CD14-positive monocyte (primary cell): ENCODE measurements at regions not wholly inside any gene's neighbourhood (a gene's known extent, or its start where the extent isn't known, plus 50 kb on each side); places are given as distances from the start of the nearest gene placed in this dataset.

ENCODE experiments used
- DNase-seq, 3 donors: peaks; one replicate each; pipeline ENCODE4 v3.0.0-alpha.2; 2011 to 2022
- H2AFZ ChIP-seq: 2 replicates; pipeline ENCODE4 v1.6.0; 2012; ENCODE audit warnings: mild to moderate bottlenecking, low read depth, low read length, inconsistent platforms; ENCODE audit not compliant: insufficient read depth, poor library complexity, severe bottlenecking
- H3K27ac ChIP-seq, 2 donors: 1 replicate in 1 of 2; 2 replicates in 1 of 2; pipeline ENCODE4 v1.5.1; 2012 to 2013; ENCODE audit warnings: low read length in 2 of 2, control low read depth in 1 of 2, inconsistent platforms in 1 of 2, low read depth in 1 of 2, mild to moderate bottlenecking in 1 of 2
- H3K27me3 ChIP-seq, 2 donors: one replicate each; pipeline versions ENCODE4 v1.6.0 to v1.6.1; 2011 to 2013; ENCODE audit warnings: low read length in 2 of 2; ENCODE audit not compliant: control insufficient read depth in 2 of 2, insufficient read depth in 2 of 2
- H3K36me3 ChIP-seq, 2 donors: replicated peaks in 1 of 2; 1 replicate in 1 of 2; 2 replicates in 1 of 2; pipeline versions ENCODE4 v1.5.1 to v1.6.1; 2012 to 2013; ENCODE audit warnings: low read length in 2 of 2, control low read depth in 1 of 2, inconsistent platforms in 1 of 2, mild to moderate bottlenecking in 1 of 2; ENCODE audit not compliant: insufficient read depth in 2 of 2, control insufficient read depth in 1 of 2
- H3K4me1 ChIP-seq, 2 donors: 1 replicate in 1 of 2; 2 replicates in 1 of 2; pipeline versions ENCODE4 v1.5.1 to v1.6.1; 2012 to 2013; ENCODE audit warnings: low read length in 2 of 2, control low read depth in 1 of 2, inconsistent platforms in 1 of 2, mild to moderate bottlenecking in 1 of 2, moderate library complexity in 1 of 2; ENCODE audit not compliant: insufficient read depth in 2 of 2, control insufficient read depth in 1 of 2
- H3K4me2 ChIP-seq: replicated peaks from 2 replicates; pipeline ENCODE3; 2012; ENCODE audit warnings: low read length, moderate library complexity, mild to moderate bottlenecking; ENCODE audit not compliant: poor library complexity, severe bottlenecking; ENCODE audit errors: extremely low read depth
- H3K4me3 ChIP-seq, 3 experiments: fragments of 200-600 bp in 1 of 3; sonication (generic) in 1 of 3; replicated peaks in 1 of 3; 1 replicate in 2 of 3; 2 replicates in 1 of 3; pipeline ENCODE4 v1.5.1; 2011 to 2013; ENCODE audit warnings: low read length in 3 of 3, mild to moderate bottlenecking in 3 of 3, control low read depth in 2 of 3, low read depth in 2 of 3, inconsistent platforms in 1 of 3, moderate library complexity in 1 of 3
- H3K79me2 ChIP-seq: 2 replicates; pipeline ENCODE4 v1.6.0; 2012; ENCODE audit warnings: mild to moderate bottlenecking, control low read depth, inconsistent platforms, low read length, moderate library complexity; ENCODE audit not compliant: insufficient read depth
- H3K9ac ChIP-seq: 2 replicates; pipeline ENCODE4 v1.6.0; 2017; ENCODE audit warnings: low read length, mild to moderate bottlenecking; ENCODE audit not compliant: insufficient read depth, poor library complexity, severe bottlenecking
- H3K9me3 ChIP-seq, 2 donors: replicated peaks in 1 of 2; 1 replicate in 1 of 2; 2 replicates in 1 of 2; pipeline versions ENCODE4 v1.5.1 to v1.6.1; 2012 to 2013; ENCODE audit warnings: low read length in 2 of 2, control low read depth in 1 of 2; ENCODE audit not compliant: control insufficient read depth in 1 of 2, insufficient read depth in 1 of 2
- H4K20me1 ChIP-seq: 2 replicates; pipeline ENCODE4 v1.6.0; 2012; ENCODE audit warnings: mild to moderate bottlenecking, low read length, control low read depth, moderate library complexity; ENCODE audit not compliant: insufficient read depth
- H3K27ac Mint-ChIP-seq, 7 donors: one replicate each; pipeline ENCODE4 v1.8.0; 2020; ENCODE audit warnings: mild to moderate bottlenecking in 7 of 7, mixed read lengths in 7 of 7, moderate library complexity in 6 of 7, inconsistent platforms in 2 of 7
- H3K27me3 Mint-ChIP-seq, 3 donors: one replicate each; pipeline ENCODE4 v1.8.0; 2021 to 2022; ENCODE audit warnings: low read depth in 3 of 3, mild to moderate bottlenecking in 3 of 3, mixed read lengths in 3 of 3, moderate library complexity in 3 of 3, inconsistent platforms in 1 of 3
- H3K36me3 Mint-ChIP-seq, 2 donors: one replicate each; pipeline ENCODE4 v1.8.0; 2020; ENCODE audit warnings: mixed read lengths in 2 of 2, inconsistent platforms in 1 of 2, mild to moderate bottlenecking in 1 of 2
- H3K4me1 Mint-ChIP-seq: one replicate; pipeline ENCODE4 v1.8.0; 2020; ENCODE audit warnings: mild to moderate bottlenecking, mixed read lengths
- H3K4me3 Mint-ChIP-seq, 2 donors: one replicate each; pipeline ENCODE4 v1.8.0; 2020; ENCODE audit warnings: mild to moderate bottlenecking in 2 of 2, mixed read lengths in 2 of 2, moderate library complexity in 1 of 2
- H3K9me3 Mint-ChIP-seq, 7 donors: one replicate each; pipeline ENCODE4 v1.8.0; 2020 to 2022; ENCODE audit warnings: mixed read lengths in 7 of 7, mild to moderate bottlenecking in 6 of 7, moderate library complexity in 6 of 7, inconsistent platforms in 2 of 7
- CTCF ChIP-seq: fragments of 200-600 bp; IDR thresholded peaks from one replicate; pipeline ENCODE4 v1.8.0; 2022; ENCODE audit warnings: antibody characterized with exemption, mild to moderate bottlenecking
- WGBS: methylation state at CpG from one replicate; pipeline ENCODE4 v1.1.5; 2013; ENCODE audit warnings: missing lambda C conversion rate; ENCODE audit not compliant: insufficient coverage; 5-methylcytosine and 5-hydroxymethylcytosine counted together
- intact Hi-C, 2 donors: fragments of 100-400 bp; cut with micrococcal nuclease; formaldehyde crosslinking; loops; one replicate each; pipeline versions ENCODE4 v1.15.0 to v1.15.1; 2023

GRCh38 chr2:58734365-58734764, 493.2 kb upstream of the FANCL start:
- no peak for TF ChIP-seq CTCF
- no peaks in the 10 kb centered on the region for H3K27me3 Mint-ChIP-seq
- Histone ChIP-seq H3K4me1 (peaks cover 0 to 3% of the 10 kb centered on the region in 2 donors), H3K4me3 (no peak overlapping the region), H3K9ac (no peak overlapping the region), H4K20me1 (no peaks in the 10 kb centered on the region), H3K79me2 (no peaks in the 10 kb centered on the region), H3K9me3 (no peaks in the 10 kb centered on the region), H3K27me3 (no peaks in the 10 kb centered on the region), H3K27ac (no peak overlapping the region), H3K4me2 (no peak overlapping the region), H2AFZ (no peak overlapping the region), H3K36me3 (no peaks in the 10 kb centered on the region)
- intact Hi-C loops: no loop called here
- H3K9me3 Mint-ChIP-seq: no peaks in the 10 kb centered on the region
- H3K27ac Mint-ChIP-seq: no peak overlapping the region
- H3K4me1 Mint-ChIP-seq: peaks cover 16% of the 10 kb centered on the region
- H3K36me3 Mint-ChIP-seq: no peaks in the 10 kb centered on the region
- no peak for DNase-seq
- H3K4me3 Mint-ChIP-seq: no peak overlapping the region
- 100% methylated on average over 1 of the region's 1 CpG for WGBS

- no peak for DNase-seq
- H3K36me3 ChIP-seq: no peaks in the 10 kb centered on the region
- TF ChIP-seq CTCF: no peak
- H3K4me2 ChIP-seq: no peak overlapping the region
- intact Hi-C loops: no loop called here
- H3K27ac ChIP-seq: no peak overlapping the region
- Mint-ChIP-seq H3K9me3 (no peaks in the 10 kb centered on the region), H3K27me3 (no peaks in the 10 kb centered on the region), H3K27ac (no peak overlapping the region), H3K36me3 (no peaks in the 10 kb centered on the region), H3K4me1 (peaks cover 19% of the 10 kb centered on the region), H3K4me3 (no peak overlapping the region)
- peaks cover 0 to 3% of the 10 kb centered on the region in 2 donors for H3K4me1 ChIP-seq
- no peaks in the 10 kb centered on the region for H3K9me3 ChIP-seq
- H3K79me2 ChIP-seq: no peaks in the 10 kb centered on the region
- H4K20me1 ChIP-seq: no peaks in the 10 kb centered on the region
- H2AFZ ChIP-seq: no peak overlapping the region
- H3K27me3 ChIP-seq: no peaks in the 10 kb centered on the region
- no peak overlapping the region for H3K9ac ChIP-seq
- 100% methylated on average over 1 of the region's 1 CpG for WGBS
- no peak overlapping the region for H3K4me3 ChIP-seq
These were observed 491.9 kb upstream of the FANCL start for GRCh38 chr2:58732999-58733398.
